T-helper 1 cell treated with Interleukin-12 subunit alpha and Interleukin-12 subunit beta and Interleukin-4 antibody, amounts not matched to agents 30 ng/mL and 1 ng/mL, for 36 hours (primary cell): ENCODE measurements at regions not wholly inside any gene's neighbourhood (a gene's known extent, or its start where the extent isn't known, plus 50 kb on each side); places are given as distances from the start of the nearest gene placed in this dataset.

Experiments
- intact Hi-C: fragments of 100-400 bp; cut with micrococcal nuclease; formaldehyde crosslinking; loops from one replicate; pipeline ENCODE4 v1.15.1; 2024

- intact Hi-C loops = no loop called here
Observed at GRCh38 chr17:56085576-56086267, 67.6 kb upstream of the ANKFN1 start.

- intact Hi-C loops = no loop called here
Observed at GRCh38 chr17:56087199-56087598, 66.1 kb upstream of the ANKFN1 start.

GRCh38 chr17:56096026-56096810 lies 57.1 kb upstream of the ANKFN1 start:
- intact Hi-C loops = no loop called here

GRCh38 chr17:56098746-56099145 lies 54.5 kb upstream of the ANKFN1 start:
- intact Hi-C loops = no loop called here

- intact Hi-C loops = no loop called here
Observed at GRCh38 chr17:56099649-56100048, 53.6 kb upstream of the ANKFN1 start.
